ENCODE measurements at regions not wholly inside any gene's neighbourhood (a gene's known extent, or its start where the extent isn't known, plus 50 kb on each side); places are given as distances from the start of the nearest gene placed in this dataset.

DNA sequence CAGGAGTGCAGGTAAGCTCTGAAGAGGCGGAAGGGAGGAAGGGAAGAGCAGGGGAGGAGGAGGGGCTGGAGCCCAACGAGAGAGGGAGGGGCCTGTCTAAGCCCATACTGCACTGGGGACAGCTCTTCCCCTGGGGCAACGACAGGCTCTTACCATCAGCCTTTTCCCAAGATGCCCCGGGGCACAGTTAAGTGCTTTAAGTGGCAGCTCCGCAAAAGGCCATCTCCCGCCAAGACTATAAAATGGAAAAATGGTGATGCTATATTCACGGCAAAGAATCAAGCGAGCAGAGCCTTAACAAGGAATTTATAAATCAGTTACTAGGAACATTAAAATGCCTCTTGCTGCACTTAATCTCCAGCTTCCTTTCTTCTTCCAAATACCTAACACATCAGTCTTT, 110.2 kb upstream of the NLRP1 start:
- peak; percentile 21 for DNase-seq (ENCODE audit: low spot score)

DNA sequence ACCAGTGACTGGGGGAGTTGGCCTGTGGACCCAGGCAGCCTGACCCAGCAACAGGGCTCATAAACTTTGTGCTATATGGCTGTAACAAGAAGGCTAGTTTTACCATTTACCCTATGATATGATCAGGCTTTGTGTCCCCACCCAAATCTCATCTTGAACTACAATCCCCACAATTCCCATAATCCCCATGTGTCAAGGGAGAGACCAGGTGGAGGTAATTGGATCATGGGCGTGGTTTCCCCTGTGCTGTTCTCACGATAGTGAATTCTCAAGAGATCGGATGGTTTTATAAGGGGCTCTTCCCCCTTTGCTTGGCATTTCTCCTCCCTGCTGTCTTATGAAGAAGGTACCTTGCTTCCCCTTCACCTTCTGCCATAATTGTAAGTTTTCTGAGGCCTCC, 111.2 kb upstream of the NLRP1 start:
- DNase-seq (ENCODE audit: low spot score), result no peak

DNA sequence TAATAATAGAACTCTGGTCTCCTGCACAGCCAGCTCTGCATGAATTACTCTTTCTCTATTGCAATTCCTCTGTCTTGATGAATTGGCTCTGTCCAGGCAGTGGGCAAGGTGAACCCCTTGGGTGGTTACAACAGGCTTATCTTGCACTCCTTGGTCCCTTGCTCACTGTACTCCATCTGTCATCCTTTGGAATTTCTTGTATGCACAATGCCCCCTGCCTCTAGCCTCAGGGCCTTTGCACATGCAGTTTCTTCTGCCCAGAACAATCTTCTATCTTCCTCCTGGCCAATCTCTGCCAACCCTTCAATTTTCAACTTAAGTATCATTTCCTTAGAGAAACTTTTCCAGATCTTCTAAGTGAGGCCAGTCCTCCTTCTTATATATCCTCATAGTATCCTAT, 114.7 kb upstream of the NLRP1 start:
- DNase-seq (ENCODE audit: low spot score), result no peak

DNA sequence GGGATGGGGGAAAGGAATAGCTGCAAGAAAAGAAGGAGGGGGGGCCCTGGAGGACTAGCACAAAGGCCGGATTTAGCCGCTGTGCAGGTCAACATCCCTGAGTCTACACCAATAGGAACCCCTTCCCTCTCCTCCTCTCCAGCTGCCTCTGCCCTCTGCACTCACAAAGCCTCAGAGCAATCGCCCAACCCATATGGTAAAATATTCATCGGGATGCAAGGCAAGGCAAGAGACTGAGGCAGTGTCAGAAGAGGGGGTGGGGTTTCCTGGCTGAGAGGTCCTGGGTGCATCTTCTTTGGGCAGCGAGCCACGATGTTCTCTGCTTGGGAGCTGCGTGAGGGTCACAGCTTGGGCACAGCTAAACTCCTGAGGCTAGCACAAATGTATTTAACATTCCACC, 115.5 kb upstream of the NLRP1 start:
- DNase-seq (ENCODE audit: low spot score), result no peak

DNA sequence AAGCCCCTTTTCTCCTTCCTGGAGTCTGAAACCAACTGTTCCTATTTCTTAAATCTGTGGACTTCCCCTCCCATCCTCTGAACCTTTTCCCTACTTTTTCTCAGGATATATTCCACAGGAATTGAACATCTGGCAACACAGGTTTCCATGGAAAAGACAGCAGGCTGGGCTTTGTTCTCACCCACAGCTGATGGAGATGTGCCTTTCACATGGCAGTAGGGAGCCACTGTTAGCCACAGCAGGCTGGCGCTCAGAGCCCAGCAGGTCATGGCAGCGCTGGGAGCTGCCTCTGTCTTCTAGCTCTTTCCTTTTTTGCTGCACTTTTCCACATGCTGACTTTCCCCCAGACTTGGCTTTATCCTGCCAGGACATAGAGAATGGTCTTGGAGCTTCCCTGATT, 116.4 kb upstream of the NLRP1 start:
- no peak for DNase-seq (ENCODE audit: low spot score)

DNA sequence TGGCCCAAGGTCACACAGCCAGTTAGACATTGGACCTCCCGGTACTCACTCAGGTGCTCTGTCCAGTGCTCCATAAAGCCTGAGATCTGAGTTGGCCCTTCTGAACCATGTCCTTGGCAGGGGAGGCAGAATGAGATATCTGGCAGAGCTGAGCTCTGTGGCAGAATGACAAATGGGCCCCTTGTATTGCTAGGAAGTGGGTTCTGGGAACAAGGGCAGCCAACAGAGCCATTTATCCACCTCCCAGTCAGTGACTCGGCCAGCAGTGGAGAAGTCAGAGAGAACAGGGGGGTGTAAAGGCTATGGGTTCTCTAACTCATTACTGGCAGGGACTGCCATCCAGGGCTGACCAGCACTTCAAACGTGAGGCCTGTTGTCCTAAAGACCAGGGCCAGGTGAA, 117.1 kb upstream of the NLRP1 start:
- no peak for DNase-seq (ENCODE audit: low spot score)

DNA sequence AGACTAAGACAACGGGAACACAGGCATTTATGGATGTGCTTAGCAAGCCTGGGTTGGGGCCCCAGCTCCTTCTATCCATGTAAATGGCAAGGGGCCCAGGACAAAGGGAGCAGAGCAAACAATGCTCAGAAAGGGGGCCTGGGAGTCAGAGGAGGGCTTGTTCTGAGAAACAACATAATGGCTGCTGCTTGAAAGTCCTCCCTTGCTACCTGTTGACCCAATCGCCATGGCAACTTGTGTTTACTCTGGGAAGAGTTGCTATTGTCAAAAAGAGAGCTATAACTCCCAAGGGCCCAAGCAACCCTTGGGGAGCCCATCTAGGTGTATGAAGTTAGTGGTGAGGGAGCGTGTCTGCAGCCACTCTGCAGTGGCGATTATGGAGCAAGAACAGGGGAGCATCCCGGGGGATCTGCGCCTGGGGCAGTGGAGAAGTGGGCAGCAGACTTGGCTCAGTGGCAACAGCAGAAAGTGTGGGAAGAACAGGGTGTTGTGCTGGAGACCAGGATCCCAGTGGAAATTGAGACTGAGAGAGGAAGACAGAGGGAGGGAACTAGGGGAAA, 118.7 kb upstream of the NLRP1 start:
- DNase-seq (ENCODE audit: low spot score), result no peak

DNA sequence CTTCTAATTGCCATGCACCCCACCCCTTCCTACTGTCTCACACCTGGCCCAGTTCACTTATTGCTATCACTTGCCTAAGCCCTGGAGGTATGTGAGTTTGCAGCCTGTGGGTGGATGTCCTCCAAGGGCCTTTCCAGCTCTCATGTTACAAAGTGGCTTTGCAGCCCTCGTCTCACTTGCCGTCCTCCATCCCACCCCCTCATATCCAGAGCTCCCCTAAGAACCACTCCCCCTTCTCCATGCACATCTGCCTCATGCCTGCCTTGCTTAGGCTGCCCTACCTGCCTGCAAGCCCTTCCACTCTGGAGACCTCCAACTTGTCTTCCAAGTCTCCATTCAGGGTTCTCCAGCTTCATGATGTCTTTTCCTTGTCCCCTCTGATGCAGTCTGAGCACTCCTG, 119.4 kb upstream of the NLRP1 start:
- DNase-seq (ENCODE audit: low spot score), result no peak

DNA sequence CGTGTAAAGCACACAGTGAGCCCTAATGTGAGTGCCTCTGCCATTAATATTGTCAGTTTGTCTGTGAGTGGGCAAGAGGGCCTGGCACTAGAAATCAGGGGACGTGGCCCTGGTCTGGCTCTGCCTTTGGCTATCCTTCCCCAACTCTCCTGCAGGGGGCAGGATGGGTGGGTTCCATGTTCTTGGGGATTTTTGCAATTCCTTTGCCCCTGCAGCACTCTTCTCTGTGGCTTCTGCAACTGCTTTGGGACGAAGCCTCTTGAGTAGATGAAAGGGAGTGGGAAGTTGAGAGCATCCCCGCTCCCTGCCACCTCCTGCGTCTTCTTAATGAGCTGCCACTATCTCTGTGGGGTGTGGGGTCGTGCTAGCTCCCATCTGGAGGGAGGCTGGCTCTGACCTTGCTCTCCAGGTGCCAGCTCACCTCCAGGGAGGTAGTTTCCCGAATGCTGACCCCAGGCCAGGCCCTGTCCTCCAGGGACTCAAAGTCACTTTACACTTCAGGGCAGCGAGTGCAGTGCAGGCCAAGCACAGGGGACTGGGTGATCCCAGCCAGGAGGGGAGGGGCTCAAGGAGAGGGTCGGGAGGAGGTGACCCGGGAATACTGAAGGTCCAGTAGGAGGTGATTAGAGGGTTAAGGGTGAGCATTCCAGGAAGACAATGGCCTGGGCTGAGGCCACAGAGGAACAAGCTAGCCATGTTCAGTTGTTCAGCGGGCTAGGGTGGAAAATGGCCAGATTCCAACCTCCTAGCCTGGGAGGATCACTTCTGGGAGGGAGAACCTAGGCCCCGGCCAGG, 121.0 kb upstream of the NLRP1 start:
- DNase-seq (ENCODE audit: low spot score), result no peak

DNA sequence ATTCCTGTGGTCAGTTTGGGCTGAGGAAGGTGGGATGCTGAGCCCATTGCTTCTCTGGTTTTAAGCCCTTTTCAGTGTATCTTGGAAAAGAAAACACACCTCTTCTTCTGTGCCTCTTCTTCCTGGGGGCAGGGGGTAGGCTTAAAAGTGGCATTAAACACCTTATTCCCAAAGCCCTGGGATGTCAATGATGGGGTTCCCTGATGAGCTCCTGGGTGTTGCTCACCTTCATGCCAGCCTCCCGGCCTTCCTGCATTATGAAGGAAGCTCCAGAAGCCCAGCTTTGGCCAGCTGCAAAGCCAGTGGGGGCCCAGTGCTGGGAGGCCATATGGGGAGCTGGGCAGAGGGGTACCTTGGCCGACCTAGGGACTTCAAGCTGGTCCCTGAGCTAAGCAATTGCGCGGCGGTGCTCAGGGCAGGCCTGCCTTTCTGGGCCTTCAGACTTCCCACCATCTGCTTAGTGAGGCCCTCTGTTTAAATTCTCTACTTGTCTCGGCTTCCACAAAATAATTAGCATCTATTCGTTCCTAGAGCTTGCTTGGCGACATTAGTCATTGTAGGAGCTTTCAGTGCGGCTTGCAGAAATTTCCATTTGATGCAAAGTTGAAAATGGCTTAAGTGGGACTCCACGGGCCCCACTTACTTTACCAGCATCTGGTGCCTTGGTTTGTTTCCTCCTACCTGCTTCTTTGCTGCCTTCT, 121.7 kb upstream of the NLRP1 start:
- no peak for DNase-seq (ENCODE audit: low spot score)

DNA sequence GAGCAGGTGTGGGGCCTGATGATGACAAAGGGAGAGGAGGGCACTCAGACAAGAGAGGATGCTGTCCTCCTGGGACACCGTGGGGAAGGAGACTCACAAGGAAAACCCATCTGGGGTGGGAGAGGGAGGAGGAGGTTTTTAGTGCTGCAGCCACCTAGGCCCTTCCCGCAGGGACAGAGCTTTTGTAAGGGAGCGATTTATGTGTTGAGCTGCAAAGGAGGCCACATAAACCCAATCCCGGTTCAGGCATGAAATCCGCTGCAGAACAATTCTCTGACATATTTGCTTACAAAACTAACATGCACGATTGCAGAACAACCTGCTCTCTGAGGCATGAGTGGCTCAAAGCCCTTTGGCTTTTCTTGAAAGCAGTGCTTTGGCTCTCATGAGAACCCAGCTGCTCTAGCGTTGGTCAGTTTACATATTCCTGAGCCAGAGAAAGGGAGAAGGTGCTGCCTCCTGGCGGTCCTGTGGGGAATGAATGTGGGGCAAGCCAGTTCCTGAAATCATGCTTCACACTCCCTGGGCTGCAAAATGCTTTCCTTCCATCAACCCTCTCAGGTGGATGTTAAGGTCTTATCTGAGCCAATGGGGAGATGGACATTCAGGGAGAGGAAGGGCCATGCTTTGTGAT, 122.4 kb upstream of the NLRP1 start:
- DNase-seq (ENCODE audit: low spot score), result peak; percentile 65

DNA sequence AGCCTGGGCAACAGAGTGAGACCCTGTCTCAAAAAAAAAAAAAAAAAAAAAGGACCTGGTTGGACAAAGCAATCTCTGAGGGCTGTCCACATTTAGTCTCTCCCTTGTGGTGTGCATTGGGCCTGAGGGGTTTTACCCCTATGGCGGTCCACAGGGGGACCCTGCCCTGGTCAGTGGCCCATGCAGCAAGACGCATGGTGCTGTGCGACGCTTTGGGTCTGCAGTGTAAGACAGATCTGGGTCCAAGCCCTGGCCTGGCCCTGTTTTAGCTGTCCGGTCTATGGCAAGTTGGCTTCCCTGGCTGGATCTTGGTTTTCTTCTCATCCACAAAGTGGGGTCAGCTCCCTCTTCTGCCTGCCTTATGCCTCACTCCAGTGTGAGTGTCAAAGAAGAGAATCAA, 123.2 kb upstream of the NLRP1 start:
- no peak for DNase-seq (ENCODE audit: low spot score)

DNA sequence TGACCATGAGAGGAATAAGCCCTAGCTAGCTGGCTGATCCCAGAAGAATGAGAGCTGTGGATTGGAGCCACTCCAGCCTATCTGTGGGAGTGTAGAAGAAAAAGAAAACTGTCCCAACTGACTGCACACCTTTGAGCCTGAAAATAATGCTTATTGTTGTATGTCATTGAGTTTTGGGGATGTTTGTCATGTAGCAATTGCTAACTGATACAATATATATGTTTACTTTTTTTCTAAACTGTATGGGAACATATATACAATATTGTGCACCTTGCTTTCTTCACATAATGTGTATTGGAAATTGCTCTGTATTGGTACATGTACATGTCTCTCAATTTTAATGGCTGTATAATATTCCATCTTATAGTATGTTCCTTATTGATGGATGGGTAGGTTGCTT, 124.0 kb upstream of the NLRP1 start:
- DNase-seq (ENCODE audit: low spot score), result no peak

DNA sequence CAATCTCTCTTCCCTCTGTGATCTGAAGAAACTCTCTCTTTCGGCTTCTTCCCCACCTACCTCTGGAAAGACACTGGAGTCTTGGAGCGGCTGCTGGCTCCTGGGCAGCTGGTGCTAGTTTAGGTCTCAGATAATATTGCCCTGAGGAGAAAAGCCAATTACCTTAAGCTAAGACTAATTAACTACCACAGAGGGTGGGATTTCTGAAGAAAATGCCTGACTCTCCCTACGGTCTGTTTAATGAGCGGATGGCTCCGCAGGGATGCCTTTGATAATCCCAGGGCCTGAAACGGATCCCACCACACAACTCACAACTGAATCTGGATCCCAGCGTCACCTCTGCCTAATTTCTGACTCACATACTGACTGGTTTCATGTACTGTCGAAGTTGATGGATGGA, 127.0 kb upstream of the NLRP1 start:
- no peak for DNase-seq (ENCODE audit: low spot score)

DNA sequence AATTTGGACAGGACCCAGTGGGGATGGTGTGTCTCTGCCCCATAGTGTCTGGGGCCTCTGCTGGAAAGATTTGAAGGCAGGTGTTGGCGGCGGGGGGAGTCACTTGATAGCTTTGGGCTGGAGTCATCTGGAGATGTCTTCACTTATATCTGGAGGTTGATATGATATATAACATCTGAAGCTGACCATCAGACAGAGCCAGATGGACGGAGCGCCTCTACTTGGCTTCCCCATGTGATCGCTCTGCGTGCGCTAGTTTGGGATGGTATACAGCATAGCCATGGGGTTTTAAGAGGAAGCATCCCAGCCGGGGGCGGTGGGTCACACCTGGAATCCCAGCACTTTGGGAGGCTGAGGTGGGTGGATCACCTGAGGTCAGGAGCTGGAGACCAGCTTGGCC, 130.7 kb upstream of the NLRP1 start:
- no peak for DNase-seq (ENCODE audit: low spot score)

DNA sequence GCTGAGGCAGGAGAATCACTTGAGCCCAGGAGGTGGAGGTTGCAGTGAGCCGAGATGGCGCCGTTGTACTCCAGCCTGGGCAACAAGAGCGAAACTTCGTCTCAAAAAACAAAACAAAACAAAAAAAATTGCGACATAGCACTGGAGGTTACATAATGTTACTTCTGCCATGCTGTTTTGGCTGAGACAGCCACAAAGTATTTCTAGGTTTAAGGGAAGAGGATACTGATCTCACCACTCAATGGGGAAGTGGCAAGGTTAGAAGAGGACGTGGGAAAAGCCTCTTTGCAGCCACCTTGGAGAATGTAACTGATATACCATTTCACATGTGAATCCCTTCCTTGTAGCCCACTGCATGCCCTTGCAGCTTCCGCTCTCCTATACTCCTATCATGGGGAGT, 131.2 kb upstream of the NLRP1 start:
- DNase-seq (ENCODE audit: low spot score), result peak; percentile 16

DNA sequence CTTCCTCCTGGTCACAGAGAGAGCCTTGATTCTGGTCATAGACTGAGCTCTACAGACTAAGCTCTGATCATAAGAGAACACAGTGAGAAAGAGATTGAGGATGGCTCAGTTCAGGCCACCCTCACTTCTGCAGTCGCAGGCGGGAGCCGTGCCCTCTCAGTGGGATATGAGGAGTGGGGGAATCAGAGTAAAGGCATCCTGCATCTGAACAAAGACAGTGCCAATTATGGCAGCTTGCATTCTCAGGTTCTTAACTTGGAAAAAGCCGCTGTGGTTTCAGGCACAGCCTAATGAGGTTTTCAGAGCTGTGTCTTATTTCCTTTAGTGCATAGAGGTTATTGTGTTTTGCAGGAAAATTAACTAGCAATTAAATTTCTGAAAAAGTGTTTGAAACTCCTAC, 134.4 kb upstream of the NLRP1 start:
- no peak for DNase-seq (ENCODE audit: low spot score)

DNA sequence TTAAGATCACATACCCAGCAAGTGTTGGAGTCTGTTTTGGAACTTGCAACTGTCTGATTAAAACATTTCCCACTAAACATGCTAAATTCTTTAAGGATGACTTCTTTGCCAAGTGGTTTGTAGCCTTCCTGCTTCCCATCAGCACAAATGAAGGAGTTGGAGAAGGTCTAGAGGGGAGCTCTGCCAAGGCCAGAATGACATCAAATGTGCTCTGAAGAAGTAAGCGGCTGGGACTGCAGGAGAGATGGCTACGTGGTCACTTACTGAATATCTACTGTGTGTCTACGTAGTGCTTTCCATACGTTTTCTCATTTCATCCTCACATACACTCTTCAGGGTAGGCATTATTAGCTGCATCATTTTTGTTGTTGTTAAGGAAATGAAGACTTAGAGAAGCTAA, 135.7 kb upstream of the NLRP1 start:
- peak; percentile 60 for DNase-seq (ENCODE audit: low spot score)

DNA sequence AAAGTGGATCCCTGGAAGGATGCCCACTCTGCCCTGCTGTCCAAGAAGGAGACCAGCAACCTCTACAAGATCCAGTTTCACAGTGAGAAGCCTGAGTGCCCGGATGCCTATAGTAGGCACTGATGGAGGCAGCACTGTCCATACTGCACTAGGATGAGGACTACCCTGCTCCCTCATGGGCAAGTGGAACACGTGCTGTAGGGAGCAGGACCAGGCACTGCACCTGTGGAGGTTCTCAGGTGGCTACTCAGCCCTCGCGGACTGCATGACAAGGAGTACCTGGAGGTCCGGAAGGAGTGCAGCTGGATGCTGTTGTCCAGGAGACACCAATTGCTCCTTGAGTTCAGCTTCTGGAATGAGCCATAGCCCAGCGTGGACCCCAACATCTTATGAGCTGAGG, 146.1 kb upstream of the NLRP1 start:
- no peak for DNase-seq (ENCODE audit: low spot score)

DNA sequence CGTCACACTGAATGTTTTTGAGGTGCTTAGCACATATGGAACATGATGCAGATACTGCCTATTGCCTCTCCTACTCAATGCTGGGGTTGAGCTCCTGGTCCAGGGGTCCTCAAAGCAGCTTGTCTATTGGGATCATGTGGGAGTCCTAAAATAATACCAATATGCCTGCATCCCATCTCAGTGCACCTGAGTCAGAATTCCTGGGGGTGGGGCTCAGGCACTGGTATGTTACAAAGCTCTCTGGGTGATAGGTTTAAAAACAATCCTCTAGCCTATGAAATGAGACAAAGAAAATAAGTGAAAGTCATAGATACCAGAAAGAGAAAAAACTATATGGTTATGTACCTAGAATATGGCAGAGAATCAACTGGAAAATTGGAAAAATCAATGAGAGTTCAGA, 156.6 kb upstream of the NLRP1 start:
- DNase-seq (ENCODE audit: low spot score), result no peak

DNA sequence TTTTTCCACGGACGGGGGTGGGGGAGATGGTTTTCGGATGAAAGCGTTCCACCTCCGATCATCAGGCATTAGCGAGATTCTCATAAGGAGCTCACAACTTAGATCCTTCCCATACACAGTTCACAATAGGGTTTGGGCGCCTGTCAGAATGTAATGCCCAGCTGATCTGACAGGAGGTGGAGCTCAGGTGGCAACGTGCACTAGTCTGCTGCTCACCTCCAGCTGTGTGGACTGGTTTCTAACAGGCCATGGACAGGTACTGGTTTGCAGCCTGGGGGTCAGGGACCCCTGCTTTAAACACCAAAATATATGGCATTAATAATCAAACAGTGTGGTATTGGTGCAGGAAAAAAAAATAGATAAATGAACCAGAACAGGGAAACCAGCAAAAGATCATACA, 157.5 kb upstream of the NLRP1 start:
- DNase-seq (ENCODE audit: low spot score), result no peak

DNA sequence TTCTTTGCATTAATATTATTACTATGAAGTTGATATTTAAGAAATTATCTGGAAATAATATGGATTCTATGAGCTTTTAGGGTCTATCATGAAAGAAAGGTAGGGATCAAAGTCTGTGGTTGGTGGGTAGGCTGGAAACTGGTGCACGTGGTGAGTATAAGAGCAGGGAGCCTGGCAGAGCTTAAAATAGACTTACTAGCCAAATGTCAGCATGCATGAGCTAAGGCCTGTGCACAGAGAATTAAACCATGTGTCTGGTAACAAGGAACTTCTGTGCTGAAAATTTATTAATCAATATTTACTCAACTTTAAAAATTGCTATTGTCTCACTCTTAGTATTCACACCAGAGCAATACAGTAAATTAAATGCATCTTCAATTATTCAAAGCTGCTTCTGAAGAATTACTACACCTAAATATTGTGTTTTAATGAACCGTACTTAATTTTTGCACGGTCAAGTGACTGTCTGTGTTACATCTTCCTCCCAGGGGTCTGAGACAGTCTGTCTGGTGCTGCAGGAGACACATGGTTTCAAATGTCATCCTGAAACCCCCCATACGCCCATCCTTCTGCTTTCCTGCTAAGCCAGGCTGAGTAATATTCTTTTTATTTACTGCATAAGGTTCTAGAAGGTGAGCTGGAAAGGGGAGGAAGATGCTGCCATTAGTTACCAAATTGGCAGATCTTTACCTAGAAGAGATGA, 161.0 kb upstream of the NLRP1 start:
- no peak for DNase-seq (ENCODE audit: low spot score)

DNA sequence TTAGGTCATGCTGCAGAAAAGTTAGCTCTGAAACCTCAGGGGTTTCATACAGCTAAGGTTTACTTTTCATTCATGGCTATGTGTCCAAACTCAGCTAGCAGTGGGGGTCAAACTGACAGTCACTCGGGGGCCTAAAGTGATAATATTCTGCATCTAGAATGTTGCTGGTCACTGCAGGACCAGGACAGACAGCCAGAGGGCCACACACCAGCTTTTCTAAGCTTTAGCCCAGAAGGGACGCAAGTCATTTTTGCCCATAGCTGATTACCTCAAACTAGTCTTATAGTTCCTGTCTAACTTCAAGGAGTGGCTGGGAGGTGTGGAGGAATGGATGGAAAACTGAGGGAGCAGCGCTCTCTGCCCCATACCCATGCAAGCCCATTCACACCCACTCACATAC, 163.0 kb upstream of the NLRP1 start:
- DNase-seq (ENCODE audit: low spot score), result no peak
